Kasumi-1 (cell line): ENCODE measurements at regions not wholly inside any gene's neighbourhood (a gene's known extent, or its start where the extent isn't known, plus 50 kb on each side); places are given as distances from the start of the nearest gene placed in this dataset.
"Not testable (repeated sequence)": the region's sequence is repeated elsewhere in the genome, so short reads cannot be mapped to it uniquely, and the experiment has no call there.

Experiments used
- DNase-seq, 2 experiments: peaks; one replicate each; lab custom pipeline; 2025; lab: John Stamatoyannopoulos, UW

DNA sequence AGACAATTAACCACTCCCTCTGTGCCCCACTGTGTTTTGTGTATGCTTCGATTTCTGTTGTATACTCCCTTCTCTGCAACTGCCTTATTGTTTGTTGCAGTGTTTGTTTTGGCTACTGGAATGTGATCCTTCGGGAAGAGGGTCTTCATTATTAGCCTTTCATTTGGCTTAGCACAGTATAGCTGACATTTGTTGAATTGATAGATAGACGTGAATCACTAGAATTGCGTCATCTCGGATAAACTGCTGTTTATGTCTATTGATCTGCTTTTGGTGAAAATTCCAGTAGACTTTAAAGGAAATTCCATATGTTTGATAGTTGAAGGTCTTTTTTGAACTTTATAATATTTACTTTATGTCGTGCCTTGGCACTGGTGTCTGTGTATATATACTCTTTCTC lies 189.9 kb upstream of the EYA4 start:
- DNase-seq = no peak

DNA sequence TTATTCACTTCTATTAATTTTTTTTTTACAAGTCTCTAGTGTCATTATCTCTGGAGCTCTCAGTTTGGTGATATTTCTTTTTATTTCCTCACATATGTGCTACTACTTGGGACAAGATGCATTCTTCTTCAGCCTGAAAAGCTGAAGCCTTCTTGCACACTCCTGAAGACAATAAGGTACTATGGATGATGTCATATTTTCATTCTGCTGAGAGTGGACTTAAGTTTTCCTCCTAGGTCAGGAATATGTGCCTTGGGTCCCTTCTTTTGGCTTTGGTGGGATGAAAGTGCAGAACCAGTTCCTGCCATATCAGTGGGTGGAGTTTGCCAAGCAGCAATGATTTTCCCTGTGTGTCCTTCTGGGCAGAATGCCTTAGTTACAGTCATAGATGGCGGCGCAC lies 188.7 kb upstream of the EYA4 start:
- DNase-seq = no peak

DNA sequence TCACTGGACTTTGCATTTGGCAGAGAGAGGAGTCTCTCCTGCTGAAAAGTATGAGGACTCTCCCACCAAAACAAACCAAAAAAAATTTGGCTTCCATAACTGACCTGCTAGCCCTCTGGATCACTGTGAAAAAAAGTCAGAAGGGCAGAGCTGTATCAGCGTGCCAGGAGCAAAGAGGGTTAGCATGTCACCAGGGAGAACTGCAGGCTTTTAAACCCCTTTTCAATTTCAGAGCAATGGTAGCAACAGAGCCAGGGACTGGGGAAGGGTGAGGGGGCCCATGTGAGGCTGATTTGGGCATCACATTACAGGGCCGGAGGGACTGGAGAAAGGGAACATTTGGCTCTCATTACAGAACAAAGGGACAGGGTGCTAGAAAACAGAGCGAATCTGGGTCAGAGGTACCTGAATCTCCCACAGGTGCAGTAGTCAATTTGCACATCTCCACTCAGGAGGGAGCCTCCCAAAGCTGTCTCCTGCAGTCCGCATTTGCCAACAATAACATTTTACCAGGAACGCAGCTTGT lies 185.7 kb upstream of the EYA4 start:
- no peak for DNase-seq

DNA sequence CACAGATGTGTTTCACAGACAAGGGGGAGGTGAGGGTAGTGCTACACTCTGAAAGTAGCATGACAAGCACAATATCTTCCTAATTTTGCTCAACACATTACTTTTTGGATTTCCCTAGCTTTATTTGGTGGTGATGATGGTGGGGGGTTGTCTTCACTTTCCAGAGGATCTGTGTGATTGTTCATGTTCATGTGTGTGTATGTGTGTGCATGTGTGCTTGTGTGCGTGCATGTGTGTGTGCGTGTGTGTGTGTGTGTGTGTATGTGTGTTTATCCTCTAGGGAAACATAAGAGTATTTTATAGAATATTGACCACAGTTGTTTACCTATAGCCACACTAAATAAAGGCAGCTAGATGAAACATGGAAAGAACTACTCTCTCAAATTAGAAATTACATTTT lies 183.8 kb upstream of the EYA4 start:
- no peak for DNase-seq

DNA sequence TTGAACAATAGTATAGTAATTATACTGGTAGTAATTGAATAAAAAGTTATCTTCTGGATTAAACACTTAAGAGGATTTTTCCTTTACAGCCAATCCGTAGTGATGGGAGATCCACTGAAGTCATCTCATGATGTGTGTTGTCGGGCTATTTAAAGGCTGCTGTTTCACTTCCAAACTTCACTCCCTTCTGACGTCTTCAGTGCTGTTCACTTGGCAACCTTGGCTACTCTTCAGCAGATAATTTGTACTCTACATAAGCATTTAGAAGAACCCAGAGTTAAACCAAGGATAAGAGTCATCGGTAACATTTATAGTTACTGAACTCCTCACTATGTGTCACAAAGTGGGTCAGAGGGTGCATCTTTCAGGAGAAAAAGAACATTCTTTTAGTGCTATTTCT lies 179.1 kb upstream of the EYA4 start:
- DNase-seq = no peak

DNA sequence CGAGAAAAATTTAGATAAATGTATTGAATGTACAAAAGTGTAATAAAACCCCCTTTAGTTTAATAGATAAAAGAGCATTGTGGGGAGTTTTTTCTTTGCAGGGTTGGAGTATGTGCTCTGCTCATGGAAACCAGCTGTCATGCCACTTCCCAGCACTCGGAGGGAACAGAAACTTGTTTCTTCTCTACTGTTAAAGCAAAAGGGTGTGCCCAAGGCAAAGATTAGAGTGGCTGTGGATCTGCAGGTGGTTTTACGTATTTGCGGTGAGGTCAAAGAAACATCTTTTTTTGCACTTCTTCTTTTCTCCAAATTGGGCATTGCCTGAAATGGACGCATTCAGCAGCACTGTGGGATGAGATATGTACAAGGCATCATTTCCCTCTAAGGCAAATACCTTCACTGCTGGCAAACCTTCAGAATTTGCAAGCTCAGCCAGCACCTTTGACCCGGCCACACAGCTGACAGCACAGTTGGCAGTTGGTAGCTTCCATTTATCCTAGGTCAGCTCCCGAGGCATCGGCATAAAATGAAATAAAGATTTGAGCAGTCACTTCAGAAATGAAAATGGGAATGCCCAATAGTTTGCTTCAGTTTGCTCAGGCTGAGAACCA lies 178.4 kb upstream of the EYA4 start:
- DNase-seq = no peak

DNA sequence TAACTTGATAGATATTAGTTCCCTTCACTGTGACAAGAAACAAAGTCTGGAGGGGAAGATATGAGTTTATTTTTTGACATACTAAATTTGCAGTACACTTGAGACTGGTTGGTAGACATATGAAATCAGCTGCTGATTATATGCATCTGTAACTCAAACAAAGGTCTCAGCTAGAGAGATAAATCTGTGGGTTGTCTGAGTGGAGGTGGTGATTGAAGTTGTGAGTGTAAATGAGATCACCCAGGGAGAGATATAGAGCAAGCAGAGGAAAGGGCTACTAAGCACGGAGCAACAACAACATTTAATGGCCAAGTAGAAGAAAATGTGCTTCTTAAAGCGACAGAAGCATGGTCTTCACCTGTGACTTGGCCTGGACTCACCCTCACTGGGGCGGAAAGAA lies 173.2 kb upstream of the EYA4 start:
- no peak for DNase-seq

DNA sequence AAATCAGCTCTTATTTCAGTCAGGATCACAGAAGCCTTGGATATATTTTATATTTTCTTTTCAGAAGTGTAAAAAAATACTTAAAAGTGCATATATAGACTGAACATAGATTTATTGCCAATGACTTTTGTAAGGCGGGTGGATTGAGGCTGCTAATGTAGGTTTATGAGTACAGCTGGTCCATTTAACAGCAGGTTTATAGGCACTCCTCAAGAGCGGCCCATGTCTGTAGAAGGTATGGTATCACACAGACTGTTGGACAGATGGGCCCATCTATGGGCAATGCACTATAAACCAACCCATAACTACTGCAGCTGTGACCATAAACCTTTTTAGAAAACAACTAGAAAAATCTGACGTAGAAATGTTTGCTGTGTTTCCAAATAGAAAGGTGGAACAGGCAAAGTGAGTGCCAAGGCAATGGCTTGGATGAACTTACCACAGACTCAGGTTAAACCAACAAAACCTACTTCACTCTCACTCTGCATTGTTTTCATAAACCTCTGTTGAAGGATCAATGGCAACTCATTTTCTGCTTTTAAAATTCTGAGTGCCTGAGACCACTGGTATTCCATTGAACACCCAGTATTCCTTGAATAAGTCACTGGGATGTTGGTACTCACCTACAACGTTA lies 170.6 kb upstream of the EYA4 start:
- no peak for DNase-seq

DNA sequence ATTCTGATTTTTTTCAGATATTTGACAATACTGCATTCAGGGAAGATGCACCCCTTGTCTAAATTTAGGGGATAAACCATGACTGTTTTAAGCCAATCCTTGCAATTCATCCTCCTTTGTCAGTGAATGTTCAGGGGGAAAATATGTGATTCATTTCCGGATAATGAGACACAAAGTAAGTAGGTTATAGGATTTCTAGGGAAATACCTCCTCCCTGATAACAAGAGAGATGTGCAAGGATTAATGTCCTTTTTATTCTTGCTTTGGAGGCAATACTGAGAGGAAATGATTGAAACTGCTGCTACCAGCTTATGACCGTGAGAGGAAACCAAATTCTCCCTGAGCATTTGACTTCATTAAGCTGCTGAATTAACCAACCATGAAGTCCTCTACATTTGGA lies 161.3 kb upstream of the EYA4 start:
- no peak for DNase-seq

DNA sequence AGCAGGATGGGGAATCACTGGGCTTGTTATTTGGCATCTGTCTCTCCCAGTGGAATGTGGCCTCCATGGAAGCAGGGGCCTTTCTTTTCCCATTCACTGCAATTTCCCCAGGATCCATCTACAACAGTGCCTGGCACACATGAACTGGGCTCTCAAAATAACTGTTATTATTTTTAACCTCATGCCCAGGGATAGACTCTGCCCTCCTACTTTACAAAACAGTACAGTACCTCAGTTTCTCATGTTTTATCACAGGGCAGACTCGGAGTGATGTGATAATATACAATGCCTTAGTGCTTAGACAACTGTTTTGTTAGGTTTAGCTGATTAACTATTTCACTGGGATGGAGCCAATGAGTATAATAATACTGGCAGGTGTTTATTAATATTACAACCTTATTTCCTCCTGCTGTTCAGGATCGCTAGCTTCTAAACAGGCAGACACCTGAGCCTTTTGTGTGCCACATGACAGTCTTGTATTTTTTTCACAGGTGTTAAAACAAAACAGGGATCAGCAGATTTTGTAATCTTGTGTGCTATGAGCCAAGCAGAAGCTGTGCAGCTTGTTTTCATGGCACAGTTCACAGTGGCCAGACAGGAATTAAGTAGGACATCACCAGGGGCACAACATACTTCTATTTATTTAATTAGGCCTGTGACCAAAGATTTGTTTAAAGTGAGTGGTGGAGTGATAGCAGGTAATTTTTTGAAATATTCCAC lies 157.7 kb upstream of the EYA4 start:
- no peak for DNase-seq

DNA sequence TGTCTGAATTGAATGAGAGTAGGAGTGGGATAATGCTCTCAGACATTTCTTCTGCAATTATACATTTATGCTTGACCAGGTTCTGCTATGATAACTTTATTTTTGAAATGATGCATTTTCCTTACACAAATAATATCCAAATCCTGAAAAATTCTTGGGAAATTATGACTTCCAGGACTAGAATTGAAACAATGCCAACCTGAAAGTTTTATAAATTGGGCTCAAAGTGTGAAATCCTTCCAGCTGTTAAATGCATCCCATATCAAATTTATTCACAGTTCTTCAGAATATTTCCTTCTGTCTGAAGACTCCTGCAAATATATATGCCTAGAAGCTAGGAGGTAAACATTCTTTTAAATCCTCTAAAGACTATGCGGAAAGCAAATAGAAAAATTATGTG lies 155.7 kb upstream of the EYA4 start:
- no peak for DNase-seq

DNA sequence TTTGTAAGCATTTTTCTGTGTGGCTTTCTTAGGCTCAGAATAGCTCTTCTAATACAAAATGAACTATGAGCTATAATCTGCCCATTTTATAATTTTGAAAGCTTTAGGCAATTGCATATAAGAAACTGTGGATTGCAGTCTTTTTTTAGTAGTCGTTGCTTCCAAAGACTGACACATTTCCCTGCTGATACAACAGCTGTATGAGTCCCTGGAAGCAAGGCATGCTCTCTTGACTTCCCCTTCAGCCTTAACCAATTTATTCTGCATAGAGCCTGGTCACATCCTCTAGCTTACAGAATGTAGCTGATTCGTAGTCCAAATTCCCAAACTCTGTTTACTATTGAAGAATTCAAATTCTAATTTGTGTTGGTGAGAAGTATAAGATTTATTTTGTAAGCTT lies 155.3 kb upstream of the EYA4 start:
- DNase-seq = peak; percentile 49 to 53

DNA sequence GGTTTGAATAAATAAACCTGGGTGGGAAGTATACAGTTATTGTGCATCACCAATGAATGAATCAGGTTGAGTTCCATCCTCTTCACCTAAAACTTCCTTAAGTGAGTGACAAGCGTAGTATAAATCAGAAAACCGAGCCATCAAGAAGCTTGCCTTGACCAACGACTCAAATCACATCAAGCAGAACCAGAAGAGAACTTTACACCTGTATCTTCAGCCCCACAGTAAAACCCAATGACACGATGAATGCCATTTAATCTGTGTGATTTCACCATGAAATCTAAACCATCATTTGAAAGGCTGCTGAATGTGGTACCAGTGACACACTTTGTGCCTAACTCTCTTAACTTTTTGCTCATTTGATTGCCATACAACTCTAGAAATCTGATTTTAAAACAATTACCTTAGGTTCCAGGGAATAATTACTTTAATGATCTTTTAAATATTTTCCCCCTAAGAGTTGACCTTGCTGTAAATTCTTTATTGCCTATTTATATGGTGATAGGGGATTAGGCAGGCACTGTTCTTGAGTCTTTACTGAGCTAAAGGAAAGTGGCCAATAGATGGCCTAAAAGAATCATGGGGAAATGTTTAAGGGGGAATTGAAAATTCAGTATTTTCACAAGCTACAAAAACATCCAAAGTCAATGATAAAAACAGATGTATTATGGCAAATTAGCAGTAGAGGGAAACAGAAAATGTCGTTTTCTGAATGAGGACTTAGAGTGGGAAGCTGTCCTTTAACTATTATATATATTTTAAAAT lies 152.0 kb upstream of the EYA4 start:
- no peak for DNase-seq

DNA sequence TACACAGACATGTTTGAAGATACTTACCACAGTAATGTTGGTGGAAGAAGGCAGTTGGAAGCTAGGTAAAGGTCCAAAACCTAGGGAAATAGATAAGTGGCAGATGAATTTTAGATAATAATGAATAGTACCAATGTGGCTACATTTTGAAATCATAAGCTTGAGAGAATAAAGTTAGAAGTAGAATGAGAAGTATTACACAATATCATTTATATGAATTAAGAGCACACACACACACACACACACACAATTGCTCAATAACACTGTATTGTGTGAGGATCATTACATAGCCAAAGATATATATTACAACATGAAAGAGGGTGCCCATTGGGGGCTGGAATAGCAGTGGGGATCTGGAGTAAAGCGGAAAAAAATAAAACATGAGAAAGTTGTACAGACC lies 149.0 kb upstream of the EYA4 start:
- DNase-seq = no peak

DNA sequence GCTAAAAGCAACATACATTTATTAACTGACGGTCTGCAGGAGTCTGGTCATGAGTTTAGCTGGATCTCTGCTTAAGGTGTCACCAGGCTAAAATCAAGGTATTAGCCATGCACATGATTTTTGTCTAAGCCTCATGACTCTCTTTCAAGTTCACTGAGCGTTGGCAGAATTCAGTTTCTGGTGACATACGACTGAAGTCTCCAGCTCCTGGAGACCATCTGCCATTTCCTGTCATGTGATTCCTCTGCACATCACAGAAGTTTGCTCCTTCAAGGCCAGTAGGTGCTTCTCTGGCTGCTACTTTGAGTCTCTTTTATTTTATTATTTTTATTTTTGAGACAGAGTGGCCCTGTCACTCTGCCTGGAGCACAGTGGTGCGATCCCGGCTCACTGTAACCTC lies 148.4 kb upstream of the EYA4 start:
- DNase-seq = peak; percentile 55 to 67

DNA sequence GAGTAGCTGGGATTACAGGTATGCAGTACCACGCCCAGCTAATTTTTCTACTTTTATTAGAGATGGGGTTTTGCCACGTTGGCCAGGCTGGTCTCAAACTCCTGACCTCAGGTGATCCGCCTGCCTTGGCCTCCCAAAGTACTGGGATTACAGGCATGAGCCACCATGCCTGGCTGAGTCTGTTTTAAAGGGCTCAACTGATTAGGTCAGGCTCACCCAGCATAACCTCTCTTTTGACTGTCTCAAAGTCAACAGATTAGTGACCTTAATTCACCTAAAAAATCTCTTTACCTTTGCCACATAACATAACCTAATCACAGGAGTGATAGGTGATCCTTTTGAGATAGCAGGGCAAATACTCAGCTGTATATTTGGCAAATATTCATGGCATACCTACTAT lies 147.9 kb upstream of the EYA4 start:
- DNase-seq = not testable (repeated sequence)

DNA sequence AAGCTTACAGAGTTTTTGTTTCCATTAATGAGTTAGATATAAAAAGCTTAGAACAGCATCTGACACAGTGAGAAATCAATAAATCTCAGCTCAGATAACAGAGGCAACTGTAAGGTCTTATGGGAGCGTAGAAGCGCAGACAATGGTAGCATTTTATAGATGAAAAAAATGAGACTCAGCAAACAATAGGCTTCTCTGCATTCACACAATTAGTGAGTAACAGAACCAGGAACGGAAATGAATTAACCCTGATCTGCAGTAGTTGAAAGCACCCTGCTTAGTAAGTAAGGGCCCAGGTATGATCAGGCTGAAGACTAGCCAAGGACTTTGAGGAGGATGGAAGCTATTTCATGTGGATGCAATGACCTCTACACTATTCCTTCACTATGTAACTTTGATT lies 147.2 kb upstream of the EYA4 start:
- no peak for DNase-seq

DNA sequence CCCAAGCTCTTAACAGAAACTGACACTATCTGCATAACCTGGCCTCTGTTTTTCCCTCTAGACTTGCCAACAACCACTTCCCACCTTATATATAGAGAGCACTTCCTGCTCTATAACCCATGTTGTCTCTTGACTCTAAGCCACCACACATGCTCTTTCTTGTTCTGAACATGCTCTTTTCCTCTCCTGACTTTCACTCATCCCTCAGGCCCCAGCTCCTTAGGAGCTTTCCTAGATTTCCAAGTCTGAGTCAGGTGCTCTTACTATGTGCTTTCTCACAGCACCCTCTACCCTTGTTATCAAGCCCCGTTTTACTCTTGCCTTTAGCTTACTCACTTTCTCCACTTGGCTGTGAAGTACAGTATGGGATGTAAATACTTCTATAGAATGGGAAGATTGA lies 143.9 kb upstream of the EYA4 start:
- DNase-seq = peak; percentile 17 to 18

DNA sequence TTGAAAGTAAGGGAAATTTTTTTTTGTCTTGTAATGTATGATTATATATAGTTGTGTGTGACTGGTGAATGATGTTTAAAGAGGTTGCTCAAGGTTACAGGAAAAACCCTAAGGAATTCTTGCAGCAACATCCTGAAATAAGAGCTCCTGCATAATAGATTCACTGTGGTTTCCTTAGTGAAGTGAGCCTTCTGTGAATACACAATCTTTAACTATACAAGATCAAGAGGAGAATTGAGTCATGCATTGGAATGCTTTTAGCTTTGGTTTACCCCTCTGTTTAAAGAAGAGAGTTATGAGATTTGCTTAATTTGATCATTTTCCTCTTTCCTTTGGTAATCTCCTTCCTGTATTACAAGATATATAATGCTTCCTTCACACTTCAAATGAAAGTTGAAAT lies 141.6 kb upstream of the EYA4 start:
- DNase-seq = peak; percentile 54 to 74

DNA sequence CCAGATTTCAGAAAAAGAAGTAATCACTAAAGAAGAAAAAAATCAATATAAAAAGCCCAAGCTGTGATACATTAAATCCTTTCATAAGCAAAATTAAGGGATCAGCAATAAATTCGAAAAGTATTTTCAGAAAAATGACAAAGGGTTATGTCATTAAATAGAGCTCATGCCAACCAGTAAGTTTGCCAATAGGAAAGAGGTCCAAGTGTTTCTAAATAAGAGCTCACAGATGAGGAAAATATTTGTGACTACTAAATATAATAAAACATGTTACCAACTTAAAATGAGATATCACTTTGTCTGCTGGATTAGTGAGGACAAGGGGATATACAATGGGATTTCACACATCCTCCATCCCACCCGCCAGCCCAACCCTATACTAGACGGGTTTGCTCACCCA lies 140.3 kb upstream of the EYA4 start:
- no peak for DNase-seq

DNA sequence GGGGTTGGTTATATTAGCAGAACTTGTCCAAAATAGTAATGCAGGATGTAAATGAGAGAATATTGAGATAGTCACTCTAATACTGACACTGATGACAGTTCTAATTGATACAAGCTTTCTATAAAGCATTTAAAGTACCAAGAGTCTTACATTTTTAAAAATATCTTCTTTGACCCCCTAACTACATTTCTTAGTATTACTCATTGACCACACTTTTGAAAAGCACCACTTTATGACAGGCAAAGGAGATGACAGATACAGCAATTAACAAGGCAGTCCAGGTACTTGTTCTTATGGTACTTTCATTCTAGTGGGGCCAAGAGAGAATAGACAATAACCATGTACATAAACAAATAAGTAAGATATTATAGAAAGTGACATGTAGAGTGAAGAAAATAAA lies 139.4 kb upstream of the EYA4 start:
- no peak for DNase-seq

DNA sequence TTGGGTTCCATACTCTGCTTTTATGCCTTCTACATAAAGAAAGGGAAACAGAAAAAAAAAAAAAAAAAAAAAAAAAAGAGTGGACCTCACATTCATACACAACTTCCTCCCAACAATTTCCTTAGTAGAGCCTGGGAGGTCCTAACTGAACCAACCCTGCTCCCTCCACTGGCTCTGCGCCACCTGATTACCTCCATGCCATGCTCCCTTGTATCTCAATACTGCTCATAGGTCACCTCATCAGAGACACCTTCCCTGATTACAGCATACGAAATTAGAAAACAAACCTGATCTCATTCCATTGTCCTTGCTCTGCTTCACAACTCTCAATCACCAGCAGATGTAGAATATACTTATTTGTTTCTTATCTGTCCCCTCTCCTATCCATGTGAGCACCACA lies 134.2 kb upstream of the EYA4 start:
- no peak for DNase-seq

DNA sequence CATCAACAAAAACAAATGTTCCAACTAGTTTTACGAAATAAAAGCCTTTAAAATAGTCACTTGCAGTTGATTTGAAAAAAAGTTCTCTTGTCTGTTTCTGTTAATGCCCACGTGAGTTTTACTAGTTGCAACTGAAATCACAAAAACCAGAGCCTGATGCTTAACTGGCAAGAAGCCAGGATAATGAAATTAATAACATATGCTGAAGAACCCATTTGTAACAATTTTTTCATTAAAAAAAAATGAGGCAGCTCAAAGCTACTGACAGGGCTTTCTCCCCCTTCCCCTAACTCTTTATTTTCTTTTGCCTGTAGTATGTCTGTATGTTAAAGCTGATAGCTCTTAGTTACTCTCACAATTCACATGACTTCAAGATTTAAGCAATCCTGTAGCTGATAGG lies 132.7 kb upstream of the EYA4 start:
- DNase-seq = no peak
